HepG2 (cell line): ENCODE measurements at regions not wholly inside any gene's neighbourhood (a gene's known extent, or its start where the extent isn't known, plus 50 kb on each side); places are given as distances from the start of the nearest gene placed in this dataset.

Experiments used
- ATAC-seq: fragments of 200-7000 bp; cut with Tn5 transposase; 3 replicates; pipeline ENCODE4 v1.9.1; 2020; ENCODE audit warnings: mild to moderate bottlenecking, moderate library complexity
- BruUV-seq: library from RNA; stranded (reverse); fragments of 400-500 nt; replicated peaks from 2 replicates; lab custom pipeline; 2021; lab: Mats Ljungman, UMichigan
- CTCF ChIA-PET: fragments of 300-600 bp; formaldehyde crosslinking; extraction: SDS; loops from one replicate; lab custom pipeline; 2021; ENCODE audit warnings: low total read pairs, inconsistent platforms, low intra/inter-chr PET ratio; lab: Yijun Ruan, JAX
- POLR2A ChIA-PET: fragments of 350-600 bp; sonication (Branson Sonifier 250); formaldehyde crosslinking; loops from one replicate; lab custom pipeline; 2020; ENCODE audit warnings: antibody characterized with exemption, inconsistent platforms; lab: Yijun Ruan, JAX
- DNase-seq: peaks from one replicate; pipeline ENCODE4 v3.0.0-alpha.2; 2015; ENCODE audit warnings: low spot score
- FAIRE-seq: peaks from 3 replicates; lab custom pipeline; 2011; peaks lifted over from hg19 to GRCh38; lab: Jason Lieb, UNC
- H2AFZ ChIP-seq: one replicate; pipeline ENCODE4 v1.6.1; 2011; ENCODE audit warnings: low read length, inconsistent platforms
- H3K27ac ChIP-seq: fragments of 300-600 bp; 3 replicates; pipeline ENCODE4 v1.8.0; 2011; ENCODE audit warnings: mixed run types, mild to moderate bottlenecking, mixed read lengths, low read length, inconsistent platforms; ENCODE audit not compliant: insufficient read depth; ENCODE audit errors: extremely low read length
- H3K27me3 ChIP-seq, 2 experiments: fragments of 200-600 bp in 1 of 2; 2 replicates in 1 of 2; 3 replicates in 1 of 2; pipeline versions ENCODE4 v1.6.0 to v1.8.0; 2011; ENCODE audit warnings: low read length in 2 of 2, mild to moderate bottlenecking in 2 of 2, moderate library complexity in 2 of 2, inconsistent platforms in 1 of 2; ENCODE audit not compliant: insufficient read depth in 2 of 2, control insufficient read depth in 1 of 2
- H3K36me3 ChIP-seq, 2 experiments: fragments of 200-600 bp in 1 of 2; replicated peaks in 1 of 2; 2 replicates in 1 of 2; 3 replicates in 1 of 2; pipeline versions ENCODE4 v1.5.1 to v1.8.0; 2011; ENCODE audit warnings: low read length in 2 of 2, inconsistent platforms in 1 of 2; ENCODE audit not compliant: insufficient read depth in 2 of 2, control insufficient read depth in 1 of 2
- H3K4me1 ChIP-seq: 2 replicates; pipeline ENCODE4 v1.5.1; 2012; ENCODE audit warnings: low read length, inconsistent platforms; ENCODE audit not compliant: insufficient read depth
- H3K4me2 ChIP-seq: 2 replicates; pipeline ENCODE4 v1.6.0; 2011; ENCODE audit warnings: low read depth, low read length, inconsistent platforms
- H3K4me3 ChIP-seq, 3 experiments: fragments of 200-600 bp in 1 of 3; sonication (generic), shearing (Covaris generic) in 1 of 3; replicated peaks in 1 of 3; 2 replicates each; pipeline ENCODE4 v1.5.1; 2011 to 2016; ENCODE audit warnings: low read length in 3 of 3, inconsistent platforms in 2 of 3, low read depth in 2 of 3, mild to moderate bottlenecking in 2 of 3, control low read depth in 1 of 3, mixed read lengths in 1 of 3; ENCODE audit not compliant: insufficient read depth in 1 of 3
- H3K79me2 ChIP-seq: one replicate; pipeline ENCODE4 v1.6.1; 2011; ENCODE audit warnings: low read length, inconsistent platforms; ENCODE audit not compliant: insufficient read depth
- H3K9ac ChIP-seq: 2 replicates; pipeline ENCODE4 v1.6.0; 2011; ENCODE audit warnings: mild to moderate bottlenecking, low read depth, low read length, inconsistent platforms; ENCODE audit not compliant: insufficient read depth
- H3K9me3 ChIP-seq: 2 replicates; pipeline ENCODE4 v1.5.1; 2012; ENCODE audit warnings: mild to moderate bottlenecking, low read length
- H4K20me1 ChIP-seq: 2 replicates; pipeline ENCODE4 v1.6.0; 2011; ENCODE audit warnings: inconsistent platforms, mild to moderate bottlenecking, low read length, moderate library complexity; ENCODE audit not compliant: insufficient read depth
- KLF6 ChIP-seq: IDR thresholded peaks from 2 replicates; pipeline ENCODE4 v1.8.0; 2016; ENCODE audit warnings: missing biosample characterization, missing genetic modification reagents
- SOX6 ChIP-seq, 2 experiments: fragments of 450-650 bp in 1 of 2; sonication (generic) in 1 of 2; formaldehyde crosslinking in 1 of 2; IDR thresholded peaks; 2 replicates each; pipeline versions ENCODE4 v1.4.0 to v1.6.1; 2017 to 2020; ENCODE audit warnings: antibody characterized with exemption in 1 of 2, mild to moderate bottlenecking in 1 of 2, missing genetic modification reagents in 1 of 2
- TCF7L2 ChIP-seq: IDR thresholded peaks from 2 replicates; pipeline ENCODE4 v1.6.1; 2011; ENCODE audit warnings: mild to moderate bottlenecking, low read depth, low read length, moderate library complexity
- ZNF335 ChIP-seq: sonication (generic); formaldehyde crosslinking; IDR thresholded peaks from 2 replicates; pipeline ENCODE4 v1.4.0; 2020; ENCODE audit warnings: missing genetic modification reagents
- ZNF496 ChIP-seq: sonication (generic); formaldehyde crosslinking; IDR thresholded peaks from 2 replicates; pipeline ENCODE4 v1.8.1; 2023; ENCODE audit warnings: mild to moderate bottlenecking, moderate library complexity, missing genetic modification reagents; ENCODE audit not compliant: insufficient replicate concordance
- ZNF598 ChIP-seq: sonication (generic); formaldehyde crosslinking; IDR thresholded peaks from 2 replicates; pipeline ENCODE4 v1.5.1; 2020; ENCODE audit warnings: mild to moderate bottlenecking, missing genetic modification reagents, borderline replicate concordance
- ZNF761 ChIP-seq: sonication (generic); formaldehyde crosslinking; conservative IDR thresholded peaks from 2 replicates; pipeline ENCODE4 v1.4.0; 2020; ENCODE audit warnings: mild to moderate bottlenecking, missing genetic modification reagents
- WGBS: methylation state at CpG from one replicate; pipeline ENCODE4 v1.1.6; 2017; ENCODE audit warnings: low lambda C conversion rate; 5-methylcytosine and 5-hydroxymethylcytosine counted together
- in situ Hi-C: cut with HindIII; loops from 2 replicates; pipeline ENCODE4 v1.10.0; 2017; ENCODE audit warnings: low pct_unique_long_range_greater_than_20kb; ENCODE audit not compliant: extremely low pct_ligation_motif_present
- intact Hi-C: fragments of 100-400 bp; cut with micrococcal nuclease; formaldehyde crosslinking; loops from one replicate; pipeline ENCODE4 v1.10.0; 2022; ENCODE audit not compliant: unreplicated experiment
- TF ChIP-seq, protein P1 (sequence below): sonication (generic); formaldehyde crosslinking; IDR thresholded peaks from 2 replicates; pipeline ENCODE4 v1.8.1; 2023; ENCODE audit warnings: mild to moderate bottlenecking, moderate library complexity, missing genetic modification reagents

DNA sequence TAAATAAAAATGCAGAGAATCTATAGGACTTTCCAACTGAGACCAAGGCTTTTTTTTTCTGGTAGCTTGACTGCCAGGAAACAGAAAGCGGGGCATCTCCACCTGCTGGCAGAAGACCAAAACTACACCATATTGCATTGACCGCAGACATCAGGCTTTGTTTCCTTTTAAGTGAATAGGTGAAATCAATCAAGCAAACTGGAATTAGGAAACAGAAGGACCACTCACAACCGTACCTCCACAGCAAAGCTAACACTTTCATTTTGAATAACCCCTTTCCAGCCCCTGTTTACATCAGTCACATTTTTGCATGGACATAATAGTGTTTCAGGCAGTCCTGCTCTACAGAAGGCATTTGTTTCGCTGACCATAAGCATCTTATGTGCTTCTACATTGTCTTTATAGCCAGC, 218.2 kb downstream of the IDS start (continued):
- TF ChIP-seq ZNF496 = no peak

DNA sequence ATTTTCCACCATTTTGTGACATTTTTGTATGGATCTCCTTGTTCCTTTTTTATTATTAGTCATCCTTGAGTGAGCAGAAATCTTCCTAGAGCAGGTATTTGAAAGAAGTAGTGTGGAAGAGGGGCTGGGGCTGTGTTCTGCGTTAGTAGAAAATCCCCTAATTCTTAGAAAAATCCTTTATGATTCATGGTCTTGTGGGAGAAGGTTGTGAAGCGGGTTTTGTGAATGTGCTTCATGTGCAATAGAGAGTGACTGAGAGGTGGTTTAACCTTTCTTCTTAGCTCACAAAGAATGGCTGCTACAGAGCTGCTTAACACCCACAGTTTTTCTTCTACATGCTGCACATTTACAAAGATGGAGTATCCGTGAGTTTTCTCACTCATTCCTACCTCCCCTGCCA, 220.5 kb downstream of the IDS start:
- Histone ChIP-seq H3K4me2 (no peak overlapping the region), H3K36me3 (no peaks in the 10 kb centered on the region), H4K20me1 (no peaks in the 10 kb centered on the region), H3K27ac (no peak overlapping the region), H3K4me1 (no peaks in the 10 kb centered on the region), H3K27me3 (no peaks in the 10 kb centered on the region), H3K9me3 (no peaks in the 10 kb centered on the region), H3K9ac (no peak overlapping the region), H3K4me3 (no peak overlapping the region), H2AFZ (no peak overlapping the region), H3K79me2 (no peaks in the 10 kb centered on the region)
- in situ Hi-C loops (loop anchor here (25.0 kb wide), 1 partner anchor 1222 kb away; no protein-coding TSS in a partner anchor), intact Hi-C loops (no loop called here)
- DNase-seq (no peak), FAIRE-seq (no peak), ATAC-seq (no peak)
- ChIA-PET POLR2A (no interaction called here), CTCF (no interaction called here)
- 0% methylated on average over 3 of the region's 3 CpGs for WGBS
- BruUV-seq = no TSS peak
- TF ChIP-seq TCF7L2 (no peak), ZNF598 (no peak), ZNF761 (CRISPR knock-in tag) (no peak), KLF6 (CRISPR knock-in tag) (no peak), SOX6 (IDR thresholded peaks at IDR 0.05) (no peak), SOX6 (CRISPR knock-in tag; IDR thresholded peaks at IDR 0.05) (no peak), ZNF335 (CRISPR knock-in tag) (no peak)
- TF ChIP-seq, protein P1, sequence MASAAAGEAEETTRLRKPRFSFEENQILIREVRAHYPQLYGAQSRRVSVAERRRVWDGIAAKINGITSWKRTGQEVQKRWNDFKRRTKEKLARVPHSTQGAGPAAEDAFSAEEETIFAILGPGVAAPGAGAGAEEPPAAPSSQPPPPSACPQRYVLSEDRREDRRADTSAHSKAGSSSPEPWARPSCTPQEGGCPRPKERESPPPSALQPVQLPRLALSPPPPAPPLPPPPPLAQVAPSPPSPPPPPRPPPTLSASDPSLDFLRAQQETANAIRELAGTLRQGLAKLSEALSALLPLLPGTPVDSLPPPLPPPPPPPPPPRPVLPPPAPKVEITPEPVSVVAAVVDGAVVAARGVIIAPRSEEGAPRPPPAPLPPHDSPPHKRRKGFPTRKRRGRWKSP (CRISPR knock-in tag) = no peak
